ENCODE measurements at regions not wholly inside any gene's neighbourhood (a gene's known extent, or its start where the extent isn't known, plus 50 kb on each side); places are given as distances from the start of the nearest gene placed in this dataset.

DNA sequence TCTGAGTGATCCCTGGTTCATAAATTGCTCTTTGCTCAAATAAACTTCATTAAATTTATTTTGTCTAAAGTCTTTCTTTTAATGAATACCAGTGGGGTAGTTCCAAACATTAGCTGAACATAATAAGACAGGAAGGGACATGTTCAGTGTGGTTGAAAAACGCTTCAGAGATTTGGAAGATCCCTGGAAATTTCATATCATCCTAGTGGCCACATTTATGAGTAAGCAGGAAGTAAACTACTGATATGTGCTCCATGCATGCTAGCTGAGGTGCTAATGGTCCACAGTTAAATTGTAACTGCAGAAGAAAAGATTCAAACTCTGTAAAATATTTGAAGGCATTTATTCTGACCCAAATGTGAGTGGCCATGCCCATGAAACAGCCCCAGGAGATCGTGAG, 1328.7 kb downstream of the ADGRL3 start:
- TF ChIP-seq POLR2A (IDR thresholded peaks at IDR 0.05): no peak
- no peak for TF ChIP-seq CTCF (IDR thresholded peaks at IDR 0.05 in 8 of 11, conservative IDR thresholded peaks at IDR 0.05 in 3 of 11)
